IPS-NIHi7 (cell line): ENCODE measurements at regions not wholly inside any gene's neighbourhood (a gene's known extent, or its start where the extent isn't known, plus 50 kb on each side); places are given as distances from the start of the nearest gene placed in this dataset.
"Not testable (repeated sequence)": the region's sequence is repeated elsewhere in the genome, so short reads cannot be mapped to it uniquely, and the experiment has no call there.

Experiments used
- DNase-seq: peaks from one replicate; pipeline ENCODE4 v3.0.0; 2012; ENCODE audit warnings: mixed read lengths; ENCODE audit errors: extremely low spot score

DNA sequence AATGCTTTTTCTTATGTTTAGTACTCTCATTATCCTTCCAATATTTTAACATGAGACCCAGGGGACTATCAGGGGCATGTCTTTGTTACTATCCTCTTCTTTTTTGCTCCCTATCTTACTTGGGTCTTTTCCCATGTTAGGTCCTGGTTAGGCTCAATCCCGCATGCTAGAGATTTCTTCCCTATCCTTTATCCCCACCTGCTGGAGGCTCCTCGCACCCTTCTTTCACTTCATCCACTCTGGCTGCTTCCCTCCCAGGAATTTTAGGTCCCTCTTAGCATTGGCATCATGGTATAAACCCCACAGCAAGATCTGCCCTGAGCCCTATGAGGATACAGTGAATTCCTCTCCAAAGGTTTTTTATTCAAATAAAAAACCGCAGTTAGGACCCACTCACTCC lies 567.3 kb downstream of the ANKRD30B start:
- DNase-seq, result not testable (repeated sequence)

DNA sequence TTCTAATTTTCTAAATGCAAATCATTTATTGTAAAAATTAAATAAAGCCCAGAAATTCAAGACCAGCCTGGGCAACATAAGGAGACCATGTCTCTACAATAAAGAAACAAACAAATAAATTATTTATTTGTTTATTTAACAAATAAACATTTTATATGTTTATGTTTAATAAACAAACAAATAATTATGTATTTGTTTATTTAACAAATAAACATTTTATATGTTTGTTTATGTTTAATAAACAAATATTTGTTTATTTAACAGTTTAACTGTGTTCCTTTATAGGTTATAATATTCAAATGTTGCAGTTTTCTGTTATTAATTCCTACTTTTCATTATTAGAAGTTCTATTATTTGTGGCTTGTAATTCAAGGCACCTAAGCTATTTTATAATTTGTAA lies 570.7 kb downstream of the ANKRD30B start:
- not testable (repeated sequence) for DNase-seq

DNA sequence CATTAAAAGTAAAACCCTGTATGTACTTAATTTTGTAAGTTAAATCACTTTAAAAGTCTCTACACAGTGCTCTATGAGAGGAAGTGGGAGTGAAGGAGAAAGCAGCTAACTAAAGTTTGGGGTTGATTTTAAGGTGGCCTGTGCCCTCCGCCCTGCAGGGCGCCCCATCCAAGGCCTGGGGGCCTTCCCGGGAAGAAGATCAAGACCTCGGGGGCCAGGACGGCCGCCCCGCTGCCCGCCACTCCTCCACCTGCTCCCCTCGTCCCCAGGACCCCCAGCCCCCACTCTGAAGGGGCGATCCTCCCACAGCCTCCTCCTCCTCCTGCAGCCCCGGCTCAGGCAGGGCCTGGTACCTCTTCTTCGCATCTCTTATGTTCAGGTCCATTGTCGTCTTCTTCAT lies 581.7 kb downstream of the ANKRD30B start:
- not testable (repeated sequence) for DNase-seq

DNA sequence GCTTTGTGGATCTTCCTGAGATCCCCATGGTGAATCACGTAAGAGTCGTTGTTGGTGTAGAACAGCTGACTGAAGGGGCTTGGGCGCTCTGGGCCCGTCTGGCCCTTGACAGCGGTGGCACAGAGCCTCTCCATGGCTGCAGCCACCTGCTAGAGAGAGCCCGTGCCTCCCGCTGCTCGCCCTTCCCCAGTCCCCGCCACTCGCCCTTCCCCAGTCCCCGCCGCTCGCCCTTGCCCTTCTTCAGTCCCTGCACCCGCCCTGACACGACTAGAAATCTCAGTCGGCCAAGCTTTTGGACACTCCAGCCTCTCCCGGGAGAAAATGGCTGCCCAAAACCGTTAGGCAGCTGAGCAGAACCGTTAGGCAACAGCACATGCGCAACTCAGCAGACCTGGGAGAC lies 582.2 kb downstream of the ANKRD30B start:
- not testable (repeated sequence) for DNase-seq

DNA sequence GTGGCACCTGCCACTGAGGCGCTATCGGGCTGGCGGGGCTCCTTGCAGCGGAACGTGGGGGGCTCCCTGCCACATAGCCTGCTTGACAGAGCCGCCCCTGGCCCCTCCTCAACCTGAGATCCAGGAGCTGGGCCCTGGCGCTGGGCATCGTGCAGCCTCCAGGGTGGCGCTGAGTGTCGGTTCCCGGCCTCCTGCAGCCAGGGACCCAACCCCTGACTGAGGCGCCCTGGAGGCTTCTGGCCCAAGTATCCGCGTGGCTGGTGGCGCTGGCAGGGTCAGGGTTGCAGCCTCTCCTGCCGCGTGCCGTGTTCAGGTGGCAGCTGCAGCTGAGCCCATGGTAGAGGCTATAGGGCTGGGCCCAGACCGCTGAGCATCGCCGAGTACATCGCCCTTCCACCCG lies 582.6 kb downstream of the ANKRD30B start:
- DNase-seq, result peak; percentile 0

DNA sequence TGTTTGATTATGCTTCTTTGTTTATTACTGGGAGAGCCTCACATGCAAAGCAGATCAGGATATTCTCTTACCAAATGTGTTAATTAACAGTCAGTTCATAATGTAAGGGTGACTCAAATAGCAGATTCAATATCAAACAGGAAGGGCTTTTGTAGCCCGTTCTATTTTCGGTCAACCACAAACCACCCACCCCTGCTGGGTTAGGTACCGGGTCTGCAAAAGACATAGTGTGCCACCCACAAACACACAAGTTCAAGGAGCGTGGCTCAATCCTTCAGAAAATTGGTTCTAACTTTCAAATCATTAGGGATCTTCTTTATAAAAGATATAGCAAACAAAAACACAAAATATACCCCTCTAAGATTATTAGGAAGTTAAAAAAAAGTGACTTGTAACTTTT lies 627.7 kb downstream of the ANKRD30B start:
- DNase-seq, result not testable (repeated sequence)

DNA sequence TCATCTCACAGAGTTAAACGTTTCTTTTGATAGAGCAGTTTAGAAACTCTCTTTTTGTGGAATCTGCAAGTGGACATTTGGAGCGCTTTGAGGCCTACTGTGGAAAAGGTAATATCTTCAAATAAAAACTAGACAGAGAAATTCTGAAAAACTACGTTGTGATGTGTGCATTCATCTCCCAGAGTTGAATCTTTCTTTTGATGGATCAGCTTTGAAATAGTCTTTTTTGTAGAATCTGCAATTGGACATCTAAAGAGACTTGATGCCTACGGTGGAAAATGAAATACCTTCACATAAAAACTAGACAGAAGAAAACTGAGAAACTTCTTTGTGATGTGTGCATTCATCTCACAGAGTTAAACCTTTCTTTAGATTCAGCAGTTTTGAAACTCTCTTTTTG lies 659.9 kb downstream of the ANKRD30B start:
- DNase-seq, result not testable (repeated sequence)
